ENCODE measurements at regions not wholly inside any gene's neighbourhood (a gene's known extent, or its start where the extent isn't known, plus 50 kb on each side); places are given as distances from the start of the nearest gene placed in this dataset.

- TF ChIP-seq TCF12 (IDR thresholded peaks at IDR 0.05; ENCODE audit: low read depth) (no peak), FOXM1 (IDR thresholded peaks at IDR 0.05; ENCODE audit: borderline replicate concordance, low read depth) (no peak), CEBPB (IDR thresholded peaks at IDR 0.05) (no peak), EP300 (IDR thresholded peaks at IDR 0.05; ENCODE audit: borderline replicate concordance) (no peak), EGR1 (IDR thresholded peaks at IDR 0.05) (no peak), MAX (IDR thresholded peaks at IDR 0.05) (no peak), ZBTB7A (IDR thresholded peaks at IDR 0.05; ENCODE audit: low read depth) (no peak), CREB1 (IDR thresholded peaks at IDR 0.05; ENCODE audit: low read depth) (no peak), YY1 (IDR thresholded peaks at IDR 0.05; ENCODE audit: low read depth) (no peak), RAD21 (IDR thresholded peaks at IDR 0.05; ENCODE audit: low read depth) (no peak)
- TF ChIP-seq, protein P1, sequence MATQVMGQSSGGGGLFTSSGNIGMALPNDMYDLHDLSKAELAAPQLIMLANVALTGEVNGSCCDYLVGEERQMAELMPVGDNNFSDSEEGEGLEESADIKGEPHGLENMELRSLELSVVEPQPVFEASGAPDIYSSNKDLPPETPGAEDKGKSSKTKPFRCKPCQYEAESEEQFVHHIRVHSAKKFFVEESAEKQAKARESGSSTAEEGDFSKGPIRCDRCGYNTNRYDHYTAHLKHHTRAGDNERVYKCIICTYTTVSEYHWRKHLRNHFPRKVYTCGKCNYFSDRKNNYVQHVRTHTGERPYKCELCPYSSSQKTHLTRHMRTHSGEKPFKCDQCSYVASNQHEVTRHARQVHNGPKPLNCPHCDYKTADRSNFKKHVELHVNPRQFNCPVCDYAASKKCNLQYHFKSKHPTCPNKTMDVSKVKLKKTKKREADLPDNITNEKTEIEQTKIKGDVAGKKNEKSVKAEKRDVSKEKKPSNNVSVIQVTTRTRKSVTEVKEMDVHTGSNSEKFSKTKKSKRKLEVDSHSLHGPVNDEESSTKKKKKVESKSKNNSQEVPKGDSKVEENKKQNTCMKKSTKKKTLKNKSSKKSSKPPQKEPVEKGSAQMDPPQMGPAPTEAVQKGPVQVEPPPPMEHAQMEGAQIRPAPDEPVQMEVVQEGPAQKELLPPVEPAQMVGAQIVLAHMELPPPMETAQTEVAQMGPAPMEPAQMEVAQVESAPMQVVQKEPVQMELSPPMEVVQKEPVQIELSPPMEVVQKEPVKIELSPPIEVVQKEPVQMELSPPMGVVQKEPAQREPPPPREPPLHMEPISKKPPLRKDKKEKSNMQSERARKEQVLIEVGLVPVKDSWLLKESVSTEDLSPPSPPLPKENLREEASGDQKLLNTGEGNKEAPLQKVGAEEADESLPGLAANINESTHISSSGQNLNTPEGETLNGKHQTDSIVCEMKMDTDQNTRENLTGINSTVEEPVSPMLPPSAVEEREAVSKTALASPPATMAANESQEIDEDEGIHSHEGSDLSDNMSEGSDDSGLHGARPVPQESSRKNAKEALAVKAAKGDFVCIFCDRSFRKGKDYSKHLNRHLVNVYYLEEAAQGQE (IDR thresholded peaks at IDR 0.05; ENCODE audit: low read depth): no peak
These were observed 262.4 kb downstream of the ADGRA3 start for GRCh38 chr4:22253431-22253830.

DNA sequence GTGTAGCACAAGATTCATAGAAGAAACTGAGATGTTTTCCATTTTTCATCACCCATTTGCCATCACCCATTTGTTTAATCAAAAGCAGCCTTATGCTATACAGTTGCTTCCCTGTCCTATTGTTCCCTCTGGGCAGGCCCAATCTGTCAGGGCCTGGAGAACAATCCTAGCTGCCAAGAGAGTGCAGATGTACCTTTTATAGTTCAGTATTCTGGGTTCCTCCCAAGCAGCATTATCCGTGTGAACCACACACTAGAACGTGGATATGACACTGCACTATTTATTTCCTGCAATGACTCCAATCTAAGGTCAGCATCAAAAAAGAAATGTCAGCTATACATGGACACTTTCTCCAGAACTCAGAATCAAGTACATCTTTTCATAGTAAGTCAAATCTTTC lies 269.0 kb downstream of the ADGRA3 start:
- TF ChIP-seq, protein P1 (IDR thresholded peaks at IDR 0.05; ENCODE audit: low read depth): no peak
- TF ChIP-seq TEAD4 (IDR thresholded peaks at IDR 0.05) (no peak), CEBPB (IDR thresholded peaks at IDR 0.05) (no peak), FOXM1 (IDR thresholded peaks at IDR 0.05; ENCODE audit: borderline replicate concordance, low read depth) (no peak), CREB1 (IDR thresholded peaks at IDR 0.05; ENCODE audit: low read depth) (no peak), EGR1 (IDR thresholded peaks at IDR 0.05) (no peak), ZBTB7A (IDR thresholded peaks at IDR 0.05; ENCODE audit: low read depth) (no peak), YY1 (IDR thresholded peaks at IDR 0.05; ENCODE audit: low read depth) (no peak), TAF1 (IDR thresholded peaks at IDR 0.05; ENCODE audit: low read depth) (no peak), RAD21 (IDR thresholded peaks at IDR 0.05; ENCODE audit: low read depth) (no peak), TCF12 (IDR thresholded peaks at IDR 0.05; ENCODE audit: low read depth) (no peak), EP300 (IDR thresholded peaks at IDR 0.05; ENCODE audit: borderline replicate concordance) (no peak), NFIC (IDR thresholded peaks at IDR 0.05) (no peak)
- TF ChIP-seq, protein P2, sequence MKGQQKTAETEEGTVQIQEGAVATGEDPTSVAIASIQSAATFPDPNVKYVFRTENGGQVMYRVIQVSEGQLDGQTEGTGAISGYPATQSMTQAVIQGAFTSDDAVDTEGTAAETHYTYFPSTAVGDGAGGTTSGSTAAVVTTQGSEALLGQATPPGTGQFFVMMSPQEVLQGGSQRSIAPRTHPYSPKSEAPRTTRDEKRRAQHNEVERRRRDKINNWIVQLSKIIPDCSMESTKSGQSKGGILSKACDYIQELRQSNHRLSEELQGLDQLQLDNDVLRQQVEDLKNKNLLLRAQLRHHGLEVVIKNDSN (IDR thresholded peaks at IDR 0.05): no peak

GRCh38 chr4:22245294-22245693 lies 270.6 kb downstream of the ADGRA3 start:
- TF ChIP-seq FOXM1 (IDR thresholded peaks at IDR 0.05; ENCODE audit: borderline replicate concordance, low read depth): no peak
- TF ChIP-seq, protein P1 (IDR thresholded peaks at IDR 0.05; ENCODE audit: low read depth): no peak
- TF ChIP-seq TAF1 (IDR thresholded peaks at IDR 0.05; ENCODE audit: low read depth): no peak
- no peak for TF ChIP-seq EGR1 (IDR thresholded peaks at IDR 0.05)
- TF ChIP-seq RAD21 (IDR thresholded peaks at IDR 0.05; ENCODE audit: low read depth): no peak
- no peak for TF ChIP-seq ZBTB7A (IDR thresholded peaks at IDR 0.05; ENCODE audit: low read depth)
- TF ChIP-seq TCF12 (IDR thresholded peaks at IDR 0.05; ENCODE audit: low read depth): no peak
- TF ChIP-seq, protein P2 (IDR thresholded peaks at IDR 0.05): no peak
- no peak for TF ChIP-seq YY1 (IDR thresholded peaks at IDR 0.05; ENCODE audit: low read depth)
- no peak for TF ChIP-seq EP300 (IDR thresholded peaks at IDR 0.05; ENCODE audit: borderline replicate concordance)
- TF ChIP-seq CEBPB (IDR thresholded peaks at IDR 0.05): no peak
- no peak for TF ChIP-seq MAX (IDR thresholded peaks at IDR 0.05)
- TF ChIP-seq NFIC (IDR thresholded peaks at IDR 0.05): no peak
- TF ChIP-seq TEAD4 (IDR thresholded peaks at IDR 0.05): no peak
- no peak for TF ChIP-seq CREB1 (IDR thresholded peaks at IDR 0.05; ENCODE audit: low read depth)

DNA sequence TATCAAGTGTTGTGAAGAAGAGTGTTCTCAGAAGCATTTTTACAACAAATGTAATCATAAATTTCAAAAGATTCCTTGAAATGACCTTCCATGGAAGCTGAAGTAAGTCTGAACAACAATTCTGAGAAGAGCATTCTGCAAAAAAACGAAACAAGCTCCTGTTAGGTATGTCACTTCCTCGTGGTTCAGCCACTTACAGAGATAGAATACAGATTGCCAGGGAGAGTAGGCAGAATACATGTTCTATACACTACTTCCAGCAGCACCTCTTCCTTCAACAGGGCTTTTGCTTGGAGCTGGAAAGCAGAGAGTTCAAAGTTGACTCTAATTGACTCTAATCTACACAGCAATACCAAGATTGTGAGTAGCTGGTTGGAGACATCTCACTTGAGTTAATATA lies 274.5 kb downstream of the ADGRA3 start:
- TF ChIP-seq NFIC (IDR thresholded peaks at IDR 0.05): no peak
- TF ChIP-seq, protein P1 (IDR thresholded peaks at IDR 0.05; ENCODE audit: low read depth): no peak
- no peak for TF ChIP-seq MAX (IDR thresholded peaks at IDR 0.05)
- TF ChIP-seq TEAD4 (IDR thresholded peaks at IDR 0.05): no peak
- TF ChIP-seq EP300 (IDR thresholded peaks at IDR 0.05; ENCODE audit: borderline replicate concordance): no peak
- TF ChIP-seq RAD21 (IDR thresholded peaks at IDR 0.05; ENCODE audit: low read depth): no peak
- TF ChIP-seq, protein P2 (IDR thresholded peaks at IDR 0.05): no peak
- TF ChIP-seq ZBTB7A (IDR thresholded peaks at IDR 0.05; ENCODE audit: low read depth): no peak
- no peak for TF ChIP-seq TAF1 (IDR thresholded peaks at IDR 0.05; ENCODE audit: low read depth)
- TF ChIP-seq CEBPB (IDR thresholded peaks at IDR 0.05): no peak
- TF ChIP-seq CREB1 (IDR thresholded peaks at IDR 0.05; ENCODE audit: low read depth): no peak
- TF ChIP-seq FOXM1 (IDR thresholded peaks at IDR 0.05; ENCODE audit: borderline replicate concordance, low read depth): no peak
- TF ChIP-seq EGR1 (IDR thresholded peaks at IDR 0.05): no peak
- no peak for TF ChIP-seq TCF12 (IDR thresholded peaks at IDR 0.05; ENCODE audit: low read depth)
- no peak for TF ChIP-seq YY1 (IDR thresholded peaks at IDR 0.05; ENCODE audit: low read depth)

Measured in Ishikawa (cell line).